Sigmoid colon (tissue), 4 donors: ENCODE measurements at regions not wholly inside any gene's neighbourhood (a gene's known extent, or its start where the extent isn't known, plus 50 kb on each side); places are given as distances from the start of the nearest gene placed in this dataset.

Experiments
- CTCF ChIP-seq, 4 experiments: fragments of 450-650 bp in 3 of 4; fragments of 200-600 bp in 1 of 4; IDR thresholded peaks; one replicate each; pipeline ENCODE4 v1.5.1; 2016 to 2019; ENCODE audit warnings: antibody characterized with exemption in 4 of 4, mild to moderate bottlenecking in 3 of 4, moderate library complexity in 2 of 4
- EP300 ChIP-seq, 4 donors: sonication (generic); formaldehyde crosslinking; IDR thresholded peaks; one replicate each; pipeline ENCODE4 v1.6.1; 2017; ENCODE audit warnings: antibody characterized with exemption in 4 of 4
- POLR2A ChIP-seq, 2 donors: fragments of 450-650 bp; IDR thresholded peaks; one replicate each; pipeline ENCODE4 v1.6.1; 2016; ENCODE audit warnings: antibody characterized with exemption in 2 of 2, mild to moderate bottlenecking in 2 of 2, moderate library complexity in 2 of 2
- POLR2AphosphoS5 ChIP-seq, 4 donors: sonication (generic); formaldehyde crosslinking; IDR thresholded peaks; one replicate each; pipeline ENCODE4 v1.6.1; 2017; ENCODE audit warnings: antibody characterized with exemption in 4 of 4

- TF ChIP-seq POLR2A (IDR thresholded peaks at IDR 0.05) (no peak), CTCF (IDR thresholded peaks at IDR 0.05) (no peak), EP300 (IDR thresholded peaks at IDR 0.05) (no peak), POLR2AphosphoS5 (IDR thresholded peaks at IDR 0.05) (peak in 1 of 4 donors; percentile 27)
These were observed 73.4 kb upstream of the EEA1 start for GRCh38 chr12:93002293-93003054.
